Natural killer cell (primary cell): ENCODE measurements at regions not wholly inside any gene's neighbourhood (a gene's known extent, or its start where the extent isn't known, plus 50 kb on each side); places are given as distances from the start of the nearest gene placed in this dataset.
A peak's percentile ranks its signal among the peaks of the same experiment; 100 is the strongest.

Experiments
- ATAC-seq, 3 donors: fragments of 150-1000 bp in 2 of 3; fragments of 200-7000 bp in 1 of 3; cut with Tn5 transposase; 1 replicate in 1 of 3; 2 replicates in 2 of 3; pipeline ENCODE4 v1.10.0; 2021; ENCODE audit warnings: mild to moderate bottlenecking in 2 of 3, moderate library complexity in 2 of 3
- DNase-seq, 2 donors: peaks; one replicate each; pipeline versions ENCODE4 v3.0.0 to v3.0.0-alpha.2; 2013 to 2021; ENCODE audit warnings: mixed read lengths in 1 of 2
- H3K27ac ChIP-seq: one replicate; pipeline ENCODE4 v1.5.1; 2013; ENCODE audit warnings: mild to moderate bottlenecking, low read length
- H3K27me3 ChIP-seq: one replicate; pipeline ENCODE4 v1.6.1; 2013; ENCODE audit warnings: low read length; ENCODE audit not compliant: control insufficient read depth, insufficient read depth
- H3K36me3 ChIP-seq: one replicate; pipeline ENCODE4 v1.6.1; 2013; ENCODE audit warnings: low read length; ENCODE audit not compliant: control insufficient read depth, insufficient read depth
- H3K4me1 ChIP-seq: one replicate; pipeline ENCODE4 v1.6.1; 2013; ENCODE audit warnings: low read length; ENCODE audit not compliant: control insufficient read depth, insufficient read depth
- H3K4me3 ChIP-seq: one replicate; pipeline ENCODE4 v1.5.1; 2013; ENCODE audit warnings: low read length
- H3K9me3 ChIP-seq: one replicate; pipeline ENCODE4 v1.6.1; 2013; ENCODE audit warnings: low read length; ENCODE audit not compliant: control insufficient read depth, insufficient read depth
- H3K27ac Mint-ChIP-seq, 2 donors: one replicate each; pipeline ENCODE4 v1.8.0; 2022; ENCODE audit warnings: mild to moderate bottlenecking in 2 of 2, mixed read lengths in 2 of 2, moderate library complexity in 1 of 2
- H3K27me3 Mint-ChIP-seq, 2 donors: one replicate each; pipeline ENCODE4 v1.8.0; 2022; ENCODE audit warnings: low read depth in 2 of 2, mixed read lengths in 2 of 2
- H3K36me3 Mint-ChIP-seq: one replicate; pipeline ENCODE4 v1.8.0; 2022; ENCODE audit warnings: mixed read lengths
- H3K4me1 Mint-ChIP-seq, 2 donors: one replicate each; pipeline ENCODE4 v1.8.0; 2022; ENCODE audit warnings: mixed read lengths in 2 of 2
- H3K4me3 Mint-ChIP-seq: one replicate; pipeline ENCODE4 v1.8.0; 2022; ENCODE audit warnings: mild to moderate bottlenecking, moderate library complexity, mixed read lengths
- H3K9me3 Mint-ChIP-seq, 2 donors: one replicate each; pipeline ENCODE4 v1.8.0; 2022; ENCODE audit warnings: mixed read lengths in 2 of 2
- CTCF ChIP-seq: fragments of 200-600 bp; IDR thresholded peaks from one replicate; pipeline ENCODE4 v1.8.0; 2022; ENCODE audit warnings: antibody characterized with exemption
- WGBS: methylation state at CpG from one replicate; pipeline ENCODE4 v1.1.7; 2013; ENCODE audit warnings: missing lambda C conversion rate; ENCODE audit not compliant: insufficient coverage; 5-methylcytosine and 5-hydroxymethylcytosine counted together
- intact Hi-C: fragments of 100-400 bp; cut with micrococcal nuclease; formaldehyde crosslinking; loops from one replicate; pipeline ENCODE4 v1.14.2; 2022

- TF ChIP-seq CTCF, result no peak
- no peaks in the 10 kb centered on the region for H3K9me3 Mint-ChIP-seq
- Histone ChIP-seq H3K27ac (no peak overlapping the region), H3K9me3 (no peaks in the 10 kb centered on the region), H3K4me3 (no peak overlapping the region), H3K27me3 (no peaks in the 10 kb centered on the region), H3K36me3 (no peaks in the 10 kb centered on the region), H3K4me1 (no peaks in the 10 kb centered on the region)
- H3K4me1 Mint-ChIP-seq, result no peaks in the 10 kb centered on the region
- no peak for DNase-seq
- no peak overlapping the region for H3K4me3 Mint-ChIP-seq
- H3K36me3 Mint-ChIP-seq, result peaks cover 12% of the 10 kb centered on the region
- no peak for ATAC-seq
- H3K27me3 Mint-ChIP-seq, result peaks cover 19 to 31% of the 10 kb centered on the region in 2 donors
- intact Hi-C loops, result no loop called here
- no peak overlapping the region for H3K27ac Mint-ChIP-seq
Measured at GRCh38 chr3:67744699-67745098, 90.3 kb upstream of the SUCLG2 start.

GRCh38 chr3:67739851-67740250, 85.4 kb upstream of the SUCLG2 start:
- Histone ChIP-seq H3K27me3 (no peaks in the 10 kb centered on the region), H3K9me3 (no peaks in the 10 kb centered on the region), H3K4me3 (no peak overlapping the region), H3K36me3 (no peaks in the 10 kb centered on the region), H3K27ac (no peak overlapping the region), H3K4me1 (no peaks in the 10 kb centered on the region)
- peaks cover 22 to 41% of the 10 kb centered on the region in 2 donors for H3K27me3 Mint-ChIP-seq
- H3K36me3 Mint-ChIP-seq, result peaks cover 5% of the 10 kb centered on the region
- H3K9me3 Mint-ChIP-seq, result no peaks in the 10 kb centered on the region
- no peaks in the 10 kb centered on the region for H3K4me1 Mint-ChIP-seq
- no peak for TF ChIP-seq CTCF
- ATAC-seq, result no peak
- intact Hi-C loops, result no loop called here
- no peak overlapping the region for H3K4me3 Mint-ChIP-seq
- no peak overlapping the region for H3K27ac Mint-ChIP-seq
- no peak for DNase-seq

GRCh38 chr3:67737906-67738865, 83.8 kb upstream of the SUCLG2 start:
- Histone ChIP-seq H3K27ac (no peak overlapping the region), H3K27me3 (no peaks in the 10 kb centered on the region), H3K4me1 (no peaks in the 10 kb centered on the region), H3K9me3 (no peaks in the 10 kb centered on the region), H3K36me3 (no peaks in the 10 kb centered on the region), H3K4me3 (no peak overlapping the region)
- WGBS, result 92% methylated on average over 8 of the region's 9 CpGs
- no peak overlapping the region for H3K4me3 Mint-ChIP-seq
- peaks cover 5% of the 10 kb centered on the region for H3K36me3 Mint-ChIP-seq
- no peaks in the 10 kb centered on the region for H3K9me3 Mint-ChIP-seq
- peaks cover 18 to 41% of the 10 kb centered on the region in 2 donors for H3K27me3 Mint-ChIP-seq
- peak in 1 of 2 donors; percentile 48 for DNase-seq
- H3K27ac Mint-ChIP-seq, result no peak overlapping the region
- no peaks in the 10 kb centered on the region for H3K4me1 Mint-ChIP-seq
- no peak for TF ChIP-seq CTCF
- ATAC-seq, result no peak
- intact Hi-C loops, result no loop called here

- Histone ChIP-seq H3K4me1 (no peaks in the 10 kb centered on the region), H3K27ac (no peak overlapping the region), H3K9me3 (no peaks in the 10 kb centered on the region), H3K27me3 (no peaks in the 10 kb centered on the region), H3K4me3 (no peak overlapping the region), H3K36me3 (no peaks in the 10 kb centered on the region)
- intact Hi-C loops, result no loop called here
- no peak for TF ChIP-seq CTCF
- H3K9me3 Mint-ChIP-seq, result no peaks in the 10 kb centered on the region
- no peak for DNase-seq
- no peak for ATAC-seq
- H3K36me3 Mint-ChIP-seq, result peaks cover 5% of the 10 kb centered on the region
- H3K4me3 Mint-ChIP-seq, result no peak overlapping the region
- H3K27me3 Mint-ChIP-seq, result peaks cover 12 to 36% of the 10 kb centered on the region in 2 donors
- WGBS, result 88% methylated on average over 1 of the region's 1 CpG
- no peak overlapping the region for H3K27ac Mint-ChIP-seq
- no peaks in the 10 kb centered on the region for H3K4me1 Mint-ChIP-seq
Measured at GRCh38 chr3:67737140-67737539, 82.7 kb upstream of the SUCLG2 start.
